GM23338 (cell line): ENCODE measurements at regions not wholly inside any gene's neighbourhood (a gene's known extent, or its start where the extent isn't known, plus 50 kb on each side); places are given as distances from the start of the nearest gene placed in this dataset.

Source experiments
- CTCF ChIP-seq, 2 experiments: fragments of 200-600 bp in 1 of 2; sonication (generic) in 1 of 2; conservative IDR thresholded peaks; 2 replicates each; pipeline versions ENCODE4 v1.5.1 to v1.6.1; 2016 to 2017; ENCODE audit warnings: antibody characterized with exemption in 2 of 2, low read depth in 2 of 2, mild to moderate bottlenecking in 2 of 2, moderate library complexity in 1 of 2
- EZH2 ChIP-seq: fragments of 200-600 bp; sonication (generic); IDR thresholded peaks from one replicate; pipeline ENCODE4 v1.8.0; 2017; ENCODE audit warnings: antibody characterized with exemption, mild to moderate bottlenecking, low read depth; ENCODE audit not compliant: unreplicated experiment
- NANOG ChIP-seq: IDR thresholded peaks from 2 replicates; pipeline ENCODE4 v1.6.1; 2016; ENCODE audit warnings: antibody characterized with exemption, borderline replicate concordance
- POLR2AphosphoS5 ChIP-seq: IDR thresholded peaks from 2 replicates; pipeline ENCODE4 v1.6.1; 2016; ENCODE audit warnings: antibody characterized with exemption, low read depth
- REST ChIP-seq: IDR thresholded peaks from one replicate; pipeline ENCODE4 v1.6.1; 2018; ENCODE audit warnings: antibody characterized with exemption; ENCODE audit not compliant: unreplicated experiment
- STAT1 ChIP-seq: IDR thresholded peaks from one replicate; pipeline ENCODE4 v1.6.1; 2016; ENCODE audit warnings: antibody characterized with exemption; ENCODE audit not compliant: unreplicated experiment

GRCh38 chr4:123340381-123340701 lies 56.3 kb upstream of the SPRY1 start:
- TF ChIP-seq REST = no peak
- no peak for TF ChIP-seq CTCF (conservative IDR thresholded peaks at IDR 0.05; ENCODE audit: low read depth in 2 of 2)
- no peak for TF ChIP-seq POLR2AphosphoS5
- no peak for TF ChIP-seq EZH2
- TF ChIP-seq STAT1 = no peak
- TF ChIP-seq NANOG = no peak
